OCI-LY7 (cell line): ENCODE measurements at regions not wholly inside any gene's neighbourhood (a gene's known extent, or its start where the extent isn't known, plus 50 kb on each side); places are given as distances from the start of the nearest gene placed in this dataset.

ENCODE experiments used
- BruUV-seq: library from RNA; stranded (reverse); fragments of 400-500 nt; replicated peaks from 2 replicates; lab custom pipeline; 2021; lab: Mats Ljungman, UMichigan
- CTCF ChIA-PET: fragments of 300-600 bp; sonication (Branson Sonifier 250); formaldehyde crosslinking; loops from one replicate; lab custom pipeline; 2022; ENCODE audit warnings: antibody characterized with exemption; ENCODE audit not compliant: unreplicated experiment; lab: Charles Lee
- POLR2A ChIA-PET: fragments of 300-600 bp; sonication (Branson Sonifier 250); formaldehyde crosslinking; loops from one replicate; lab custom pipeline; 2022; ENCODE audit warnings: antibody characterized with exemption; lab: Charles Lee
- DNase-seq: peaks from one replicate; pipeline ENCODE4 v3.0.0-alpha.2; 2015; ENCODE audit warnings: low spot score
- H2AFZ ChIP-seq: fragments of 200-600 bp; sonication (generic), shearing (Covaris generic); 2 replicates; pipeline ENCODE4 v1.6.1; 2014; ENCODE audit warnings: mild to moderate bottlenecking, antibody characterized with exemption, low read length, moderate library complexity
- H3K27ac ChIP-seq: fragments of 200-600 bp; sonication (generic); 2 replicates; pipeline ENCODE4 v1.5.1; 2014; ENCODE audit warnings: mixed run types, low read depth, mild to moderate bottlenecking, moderate library complexity, low read length, inconsistent platforms; ENCODE audit not compliant: poor library complexity, severe bottlenecking
- H3K36me3 ChIP-seq: fragments of 200-600 bp; sonication (generic); 2 replicates; pipeline ENCODE4 v1.6.1; 2014; ENCODE audit warnings: mild to moderate bottlenecking, antibody characterized with exemption, low read length, moderate library complexity, mixed read lengths; ENCODE audit not compliant: insufficient read depth
- H3K4me1 ChIP-seq: fragments of 200-600 bp; sonication (generic); 2 replicates; pipeline ENCODE4 v1.5.1; 2014; ENCODE audit warnings: mild to moderate bottlenecking, low read length; ENCODE audit not compliant: insufficient read depth, poor library complexity, severe bottlenecking
- H3K4me2 ChIP-seq: fragments of 200-600 bp; sonication (generic); 2 replicates; pipeline ENCODE4 v1.6.1; 2014; ENCODE audit warnings: mild to moderate bottlenecking, low read length
- H3K4me3 ChIP-seq: fragments of 200-600 bp; sonication (generic); 2 replicates; pipeline ENCODE4 v1.5.1; 2014; ENCODE audit warnings: mild to moderate bottlenecking, low read depth, low read length; ENCODE audit not compliant: poor library complexity, severe bottlenecking
- H3K79me2 ChIP-seq: fragments of 200-600 bp; sonication (generic); 2 replicates; pipeline ENCODE4 v1.6.1; 2016; ENCODE audit warnings: low read depth, mild to moderate bottlenecking, low read length, moderate library complexity, mixed read lengths; ENCODE audit not compliant: insufficient read depth
- H3K9me2 ChIP-seq: fragments of 200-600 bp; sonication (generic); 2 replicates; pipeline ENCODE4 v1.6.1; 2016; ENCODE audit warnings: mild to moderate bottlenecking, low read length, mixed read lengths; ENCODE audit not compliant: insufficient read depth
- H3K9me3 ChIP-seq: fragments of 200-600 bp; sonication (generic); 2 replicates; pipeline ENCODE4 v1.6.1; 2014; ENCODE audit warnings: mild to moderate bottlenecking, mixed run types, low read length, mixed read lengths
- H4K20me1 ChIP-seq: fragments of 200-600 bp; sonication (generic); 2 replicates; pipeline ENCODE4 v1.6.1; 2014; ENCODE audit warnings: mild to moderate bottlenecking, antibody characterized with exemption, low read length, moderate library complexity, mixed read lengths; ENCODE audit not compliant: insufficient read depth
- CTCF ChIP-seq: fragments of 200-600 bp; sonication (generic); conservative IDR thresholded peaks from 2 replicates; pipeline ENCODE4 v1.5.1; 2014; ENCODE audit warnings: mild to moderate bottlenecking, antibody characterized with exemption, low read length, moderate library complexity, mixed read lengths
- EZH2phosphoT487 ChIP-seq: fragments of 200-600 bp; sonication (generic); IDR thresholded peaks from 2 replicates; pipeline ENCODE4 v1.6.1; 2018; ENCODE audit warnings: low read depth, borderline replicate concordance, mild to moderate bottlenecking, mixed run types, antibody characterized with exemption, low read length, moderate library complexity, mixed read lengths
- intact Hi-C: fragments of 100-400 bp; cut with micrococcal nuclease; formaldehyde crosslinking; loops from one replicate; pipeline ENCODE4 v1.10.0; 2022; ENCODE audit not compliant: unreplicated experiment

GRCh38 chr9:79166005-79166404 is 405.8 kb upstream of the TLE4 start:
- H3K4me2 ChIP-seq, result no peak overlapping the region
- H3K9me2 ChIP-seq, result no peaks in the 10 kb centered on the region
- TF ChIP-seq EZH2phosphoT487, result no peak
- TF ChIP-seq CTCF, result no peak
- no peak overlapping the region for H2AFZ ChIP-seq
- H3K27ac ChIP-seq, result no peak overlapping the region
- no peaks in the 10 kb centered on the region for H3K36me3 ChIP-seq
- POLR2A ChIA-PET, result interaction anchor here (1.0 kb wide), 1 partner anchor 8 kb away, joined by 3 read pairs; no protein-coding TSS in a partner anchor
- H4K20me1 ChIP-seq, result no peaks in the 10 kb centered on the region
- no TSS peak for BruUV-seq
- no peaks in the 10 kb centered on the region for H3K9me3 ChIP-seq
- no peak for DNase-seq
- H3K79me2 ChIP-seq, result no peaks in the 10 kb centered on the region
- intact Hi-C loops, result loop anchor here (10.0 kb wide), 1 partner anchor 59 kb away; no protein-coding TSS in a partner anchor
- CTCF ChIA-PET, result no interaction called here
- no peaks in the 10 kb centered on the region for H3K4me1 ChIP-seq
- H3K4me3 ChIP-seq, result no peak overlapping the region

GRCh38 chr9:79170643-79171042 is 401.1 kb upstream of the TLE4 start:
- no peaks in the 10 kb centered on the region for H3K4me1 ChIP-seq
- H4K20me1 ChIP-seq, result no peaks in the 10 kb centered on the region
- no peak overlapping the region for H3K4me2 ChIP-seq
- no TSS peak for BruUV-seq
- no peaks in the 10 kb centered on the region for H3K9me2 ChIP-seq
- TF ChIP-seq CTCF, result no peak
- TF ChIP-seq EZH2phosphoT487, result no peak
- no peak overlapping the region for H3K4me3 ChIP-seq
- H3K79me2 ChIP-seq, result no peaks in the 10 kb centered on the region
- no peaks in the 10 kb centered on the region for H3K9me3 ChIP-seq
- H2AFZ ChIP-seq, result no peak overlapping the region
- H3K27ac ChIP-seq, result no peak overlapping the region
- H3K36me3 ChIP-seq, result no peaks in the 10 kb centered on the region
- intact Hi-C loops, result no loop called here
- DNase-seq, result no peak
- CTCF ChIA-PET, result no interaction called here
- POLR2A ChIA-PET, result no interaction called here

- ChIA-PET POLR2A (interaction anchor here (1.0 kb wide), 1 partner anchor 8 kb away, joined by 3 read pairs; no protein-coding TSS in a partner anchor), CTCF (no interaction called here)
- H4K20me1 ChIP-seq, result no peaks in the 10 kb centered on the region
- no peaks in the 10 kb centered on the region for H3K9me3 ChIP-seq
- DNase-seq, result no peak
- no TSS peak for BruUV-seq
- no peak overlapping the region for H2AFZ ChIP-seq
- no peaks in the 10 kb centered on the region for H3K9me2 ChIP-seq
- H3K27ac ChIP-seq, result no peak overlapping the region
- intact Hi-C loops, result no loop called here
- no peak for TF ChIP-seq EZH2phosphoT487
- H3K36me3 ChIP-seq, result no peaks in the 10 kb centered on the region
- H3K79me2 ChIP-seq, result no peaks in the 10 kb centered on the region
- H3K4me1 ChIP-seq, result no peaks in the 10 kb centered on the region
- H3K4me2 ChIP-seq, result no peak overlapping the region
- no peak overlapping the region for H3K4me3 ChIP-seq
These were observed 397.8 kb upstream of the TLE4 start for GRCh38 chr9:79173932-79174331.
